H9 (cell line): ENCODE measurements at regions not wholly inside any gene's neighbourhood (a gene's known extent, or its start where the extent isn't known, plus 50 kb on each side); places are given as distances from the start of the nearest gene placed in this dataset.

ENCODE experiments used
- DNase-seq: peaks from one replicate; pipeline ENCODE4 v3.0.0-alpha.2; 2017
- H2AFZ ChIP-seq: one replicate; pipeline ENCODE4 v1.6.1; 2013; ENCODE audit warnings: mild to moderate bottlenecking, low read length, control low read depth, moderate library complexity
- H2AK5ac ChIP-seq: 2 replicates; pipeline ENCODE4 v1.6.1; 2013; ENCODE audit warnings: low read length, control low read depth, mixed read lengths; ENCODE audit not compliant: insufficient read length
- H2BK120ac ChIP-seq: one replicate; pipeline ENCODE4 v1.6.1; 2013; ENCODE audit warnings: low read depth, mild to moderate bottlenecking, low read length, control low read depth, inconsistent platforms; ENCODE audit not compliant: poor library complexity, severe bottlenecking
- H2BK12ac ChIP-seq: 2 replicates; pipeline ENCODE4 v1.6.1; 2013; ENCODE audit warnings: low read length, control low read depth, mixed read lengths, low read depth; ENCODE audit not compliant: insufficient read length
- H2BK15ac ChIP-seq: 2 replicates; pipeline ENCODE4 v1.6.1; 2013; ENCODE audit warnings: low read depth, low read length, control low read depth
- H2BK20ac ChIP-seq: one replicate; pipeline ENCODE4 v1.6.1; 2013; ENCODE audit warnings: low read depth, mild to moderate bottlenecking, low read length, control low read depth, inconsistent platforms; ENCODE audit not compliant: poor library complexity, severe bottlenecking
- H2BK5ac ChIP-seq: 2 replicates; pipeline ENCODE4 v1.6.1; 2013; ENCODE audit warnings: low read length, control low read depth, mixed read lengths; ENCODE audit not compliant: insufficient read length
- H3K14ac ChIP-seq: 2 replicates; pipeline ENCODE4 v1.6.1; 2013; ENCODE audit warnings: low read length, control low read depth; ENCODE audit not compliant: insufficient read depth
- H3K18ac ChIP-seq: 2 replicates; pipeline ENCODE4 v1.6.1; 2013; ENCODE audit warnings: low read depth, mild to moderate bottlenecking, mixed read lengths, low read length, control low read depth; ENCODE audit not compliant: insufficient read length
- H3K23ac ChIP-seq: 2 replicates; pipeline ENCODE4 v1.6.1; 2013; ENCODE audit warnings: low read length, control low read depth, mixed read lengths, low read depth; ENCODE audit not compliant: insufficient read length
- H3K23me2 ChIP-seq: 2 replicates; pipeline ENCODE4 v1.6.1; 2013; ENCODE audit warnings: low read depth, mild to moderate bottlenecking, mixed read lengths, low read length, control low read depth; ENCODE audit not compliant: insufficient read length, poor library complexity, severe bottlenecking
- H3K27ac ChIP-seq: 2 replicates; pipeline ENCODE4 v1.5.1; 2013; ENCODE audit warnings: low read length, control low read depth, mixed read lengths, low read depth; ENCODE audit not compliant: insufficient read length
- H3K27me3 ChIP-seq: 2 replicates; pipeline ENCODE4 v1.6.1; 2013; ENCODE audit warnings: low read length, control low read depth, inconsistent platforms; ENCODE audit not compliant: insufficient read depth
- H3K4ac ChIP-seq: 2 replicates; pipeline ENCODE4 v1.6.1; 2013; ENCODE audit warnings: low read depth, mild to moderate bottlenecking, control low read depth, inconsistent platforms, low read length, moderate library complexity
- H3K4me1 ChIP-seq: 2 replicates; pipeline ENCODE4 v1.6.1; 2013; ENCODE audit warnings: low read length, control low read depth, inconsistent platforms; ENCODE audit not compliant: insufficient read depth
- H3K4me2 ChIP-seq: 2 replicates; pipeline ENCODE4 v1.6.1; 2013; ENCODE audit warnings: low read length, control low read depth, mixed read lengths; ENCODE audit not compliant: insufficient read length, insufficient read depth
- H3K56ac ChIP-seq: 2 replicates; pipeline ENCODE4 v1.6.1; 2013; ENCODE audit warnings: low read depth, mild to moderate bottlenecking, mixed read lengths, low read length, control low read depth; ENCODE audit not compliant: insufficient read length
- H3K79me1 ChIP-seq: 2 replicates; pipeline ENCODE4 v1.6.1; 2013; ENCODE audit warnings: low read depth, mild to moderate bottlenecking, moderate library complexity, low read length, control low read depth, inconsistent platforms; ENCODE audit not compliant: insufficient read depth, poor library complexity, severe bottlenecking
- H3K79me2 ChIP-seq: 2 replicates; pipeline ENCODE4 v1.6.1; 2013; ENCODE audit warnings: low read length, control low read depth, inconsistent platforms; ENCODE audit not compliant: insufficient read depth
- H3K9ac ChIP-seq: 2 replicates; pipeline ENCODE4 v1.6.1; 2013; ENCODE audit warnings: low read length, control low read depth, mixed read lengths; ENCODE audit not compliant: insufficient read length; ENCODE audit errors: extremely low read depth
- H3K9me3 ChIP-seq: one replicate; pipeline ENCODE4 v1.6.1; 2013; ENCODE audit warnings: low read depth, low read length, inconsistent platforms; ENCODE audit not compliant: control insufficient read depth
- H3T11ph ChIP-seq: one replicate; pipeline ENCODE4 v1.6.1; 2013; ENCODE audit warnings: mild to moderate bottlenecking, low read length, control low read depth, inconsistent platforms
- H4K20me1 ChIP-seq: one replicate; pipeline ENCODE4 v1.6.1; 2013; ENCODE audit not compliant: control insufficient read depth, insufficient read length, insufficient read depth
- H4K5ac ChIP-seq: 2 replicates; pipeline ENCODE4 v1.6.1; 2013; ENCODE audit warnings: low read depth, mild to moderate bottlenecking, mixed read lengths, low read length, control low read depth; ENCODE audit not compliant: insufficient read length
- H4K8ac ChIP-seq: replicated peaks from 2 replicates; pipeline ENCODE4 v1.6.1; 2013; ENCODE audit warnings: low read length, control low read depth, mixed read lengths, low read depth; ENCODE audit not compliant: insufficient read length
- H4K91ac ChIP-seq: 2 replicates; pipeline ENCODE4 v1.6.1; 2013; ENCODE audit warnings: low read depth, mild to moderate bottlenecking, moderate library complexity, mixed read lengths, low read length, control low read depth; ENCODE audit not compliant: insufficient read length
- H3K27ac Mint-ChIP-seq, 3 experiments: 2 replicates in 2 of 3; 3 replicates in 1 of 3; pipeline ENCODE4 v1.8.0; 2020 to 2021; ENCODE audit warnings: mixed read lengths in 3 of 3, mild to moderate bottlenecking in 1 of 3, moderate library complexity in 1 of 3
- H3K27me3 Mint-ChIP-seq: 2 replicates; pipeline ENCODE4 v1.8.0; 2021; ENCODE audit warnings: low read depth, mild to moderate bottlenecking, moderate library complexity, mixed read lengths
- H3K36me3 Mint-ChIP-seq, 3 experiments: 2 replicates in 2 of 3; 3 replicates in 1 of 3; pipeline ENCODE4 v1.8.0; 2020 to 2021; ENCODE audit warnings: low read depth in 3 of 3, mixed read lengths in 3 of 3; ENCODE audit not compliant: insufficient read depth in 1 of 3
- H3K4me1 Mint-ChIP-seq, 2 experiments: 2 replicates each; pipeline ENCODE4 v1.8.0; 2020; ENCODE audit warnings: mixed read lengths in 2 of 2
- H3K4me3 Mint-ChIP-seq, 2 experiments: 2 replicates in 1 of 2; 3 replicates in 1 of 2; pipeline ENCODE4 v1.8.0; 2020 to 2021; ENCODE audit warnings: mild to moderate bottlenecking in 2 of 2, mixed read lengths in 2 of 2, moderate library complexity in 1 of 2
- H3K9me3 Mint-ChIP-seq, 2 experiments: 2 replicates in 1 of 2; 3 replicates in 1 of 2; pipeline ENCODE4 v1.8.0; 2020; ENCODE audit warnings: mild to moderate bottlenecking in 2 of 2, mixed read lengths in 2 of 2, moderate library complexity in 1 of 2
- WGBS: extraction: QIAGEN DNeasy Blood & Tissue Kit; methylation state at CpG from one replicate; pipeline ENCODE4 v1.1.7; 2013; ENCODE audit warnings: missing lambda C conversion rate, low lambda C conversion rate, mixed read lengths; ENCODE audit not compliant: insufficient read length; ENCODE audit errors: extremely low coverage; 5-methylcytosine and 5-hydroxymethylcytosine counted together
- TF ChIP-seq, protein P1 (sequence below): fragments of 200-600 bp; sonication (generic); conservative IDR thresholded peaks from 3 replicates; pipeline ENCODE4 v1.8.0; 2021; ENCODE audit warnings: antibody characterized with exemption, mild to moderate bottlenecking

DNA sequence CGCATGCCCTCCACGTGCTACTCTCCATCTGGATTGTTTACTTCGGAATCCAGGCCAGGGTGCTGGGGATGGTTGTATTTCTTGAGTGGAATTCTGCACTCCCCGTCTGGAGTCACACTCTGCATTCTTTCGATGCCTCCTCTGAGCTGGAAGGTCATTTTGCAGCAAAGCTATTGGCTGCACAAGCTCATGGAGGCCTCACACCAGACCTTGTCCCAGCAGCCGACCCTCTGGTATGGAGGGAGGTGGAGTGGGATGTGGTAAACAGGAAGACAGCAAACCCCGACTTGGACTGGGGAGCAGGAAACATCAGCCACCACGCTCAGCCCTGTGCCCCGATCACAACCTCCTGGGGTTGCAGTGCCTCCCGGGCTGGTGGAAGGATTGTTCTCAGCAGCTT, 225.3 kb upstream of the LNX1 start:
- Mint-ChIP-seq H3K4me1 (peaks cover 0 to 4% of the 10 kb centered on the region in 2 experiments; a peak in 1 of 4 replicates), H3K9me3 (no peaks in the 10 kb centered on the region), H3K27me3 (peaks cover 2% of the 10 kb centered on the region; the same call in 1 of the 2 replicates), H3K4me3 (no peak overlapping the region), H3K36me3 (no peaks in the 10 kb centered on the region), H3K27ac (no peak overlapping the region)
- Histone ChIP-seq H3K79me1 (no peaks in the 10 kb centered on the region), H2BK120ac (no peak overlapping the region), H4K91ac (no peak overlapping the region), H2BK15ac (no peak overlapping the region), H3K9ac (no peak overlapping the region), H3K14ac (no peak overlapping the region), H2BK20ac (no peak overlapping the region), H3K27me3 (no peaks in the 10 kb centered on the region), H4K20me1 (no peaks in the 10 kb centered on the region), H3T11ph (no peak overlapping the region), H3K79me2 (no peaks in the 10 kb centered on the region), H2BK12ac (no peak overlapping the region), H4K8ac (no peak overlapping the region), H3K9me3 (no peaks in the 10 kb centered on the region), H3K27ac (no peak overlapping the region), H3K56ac (no peak overlapping the region), H2AFZ (no peak overlapping the region), H4K5ac (no peak overlapping the region), H3K4me1 (no peaks in the 10 kb centered on the region; the same call in 1 of the 2 replicates), H3K23me2 (no peaks in the 10 kb centered on the region), H2BK5ac (no peak overlapping the region), H3K4me2 (no peak overlapping the region), H3K18ac (no peak overlapping the region), H2AK5ac (no peak overlapping the region), H3K4ac (no peak overlapping the region), H3K23ac (no peak overlapping the region)
- no peak for DNase-seq
- no CpG with 5 or more reads among the region's 10 CpGs for WGBS
- TF ChIP-seq, protein P1, sequence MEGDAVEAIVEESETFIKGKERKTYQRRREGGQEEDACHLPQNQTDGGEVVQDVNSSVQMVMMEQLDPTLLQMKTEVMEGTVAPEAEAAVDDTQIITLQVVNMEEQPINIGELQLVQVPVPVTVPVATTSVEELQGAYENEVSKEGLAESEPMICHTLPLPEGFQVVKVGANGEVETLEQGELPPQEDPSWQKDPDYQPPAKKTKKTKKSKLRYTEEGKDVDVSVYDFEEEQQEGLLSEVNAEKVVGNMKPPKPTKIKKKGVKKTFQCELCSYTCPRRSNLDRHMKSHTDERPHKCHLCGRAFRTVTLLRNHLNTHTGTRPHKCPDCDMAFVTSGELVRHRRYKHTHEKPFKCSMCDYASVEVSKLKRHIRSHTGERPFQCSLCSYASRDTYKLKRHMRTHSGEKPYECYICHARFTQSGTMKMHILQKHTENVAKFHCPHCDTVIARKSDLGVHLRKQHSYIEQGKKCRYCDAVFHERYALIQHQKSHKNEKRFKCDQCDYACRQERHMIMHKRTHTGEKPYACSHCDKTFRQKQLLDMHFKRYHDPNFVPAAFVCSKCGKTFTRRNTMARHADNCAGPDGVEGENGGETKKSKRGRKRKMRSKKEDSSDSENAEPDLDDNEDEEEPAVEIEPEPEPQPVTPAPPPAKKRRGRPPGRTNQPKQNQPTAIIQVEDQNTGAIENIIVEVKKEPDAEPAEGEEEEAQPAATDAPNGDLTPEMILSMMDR, result no peak
